ENCODE measurements at regions not wholly inside any gene's neighbourhood (a gene's known extent, or its start where the extent isn't known, plus 50 kb on each side); places are given as distances from the start of the nearest gene placed in this dataset.

DNA sequence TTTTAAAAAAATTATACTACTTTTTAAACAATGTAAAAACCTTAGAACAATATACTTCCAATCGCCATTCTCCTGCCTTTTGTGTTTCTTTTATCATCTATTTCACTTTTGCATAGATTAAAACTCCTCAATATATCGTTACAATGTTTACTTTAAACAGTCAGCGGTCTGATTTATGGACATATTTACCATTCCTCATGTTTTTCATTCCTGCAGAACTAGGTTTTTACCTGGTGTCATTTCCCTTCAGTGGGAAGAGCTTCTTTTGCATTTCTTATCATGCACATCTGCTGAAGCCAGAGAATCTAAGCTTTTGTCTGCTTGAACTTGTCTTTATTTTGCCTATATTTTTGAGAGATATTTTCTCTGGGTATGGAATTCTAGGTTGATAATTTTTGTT is 277.4 kb upstream of the PLXNA2 start:
- Mint-ChIP-seq H3K4me1 (ENCODE audit: low read depth, unreplicated experiment) (peaks cover 4% of the 10 kb centered on the region), H3K9me3 (ENCODE audit: unreplicated experiment) (peaks cover 3% of the 10 kb centered on the region), H3K27ac (ENCODE audit: unreplicated experiment) (no peak overlapping the region), H3K36me3 (ENCODE audit: low read depth, unreplicated experiment) (peaks cover 2% of the 10 kb centered on the region), H3K4me3 (ENCODE audit: unreplicated experiment) (no peak overlapping the region), H3K27me3 (ENCODE audit: low read depth, unreplicated experiment) (no peaks in the 10 kb centered on the region)
- no peak overlapping the region for H3K4me3 ChIP-seq (ENCODE audit: insufficient read depth, low read depth, low read length)
- H3K9me3 ChIP-seq (ENCODE audit: insufficient read depth, low read depth, low read length): no peaks in the 10 kb centered on the region
- TF ChIP-seq EZH2 (IDR thresholded peaks at IDR 0.05; ENCODE audit: insufficient read depth, low read length): no peak
- TF ChIP-seq, protein P1, sequence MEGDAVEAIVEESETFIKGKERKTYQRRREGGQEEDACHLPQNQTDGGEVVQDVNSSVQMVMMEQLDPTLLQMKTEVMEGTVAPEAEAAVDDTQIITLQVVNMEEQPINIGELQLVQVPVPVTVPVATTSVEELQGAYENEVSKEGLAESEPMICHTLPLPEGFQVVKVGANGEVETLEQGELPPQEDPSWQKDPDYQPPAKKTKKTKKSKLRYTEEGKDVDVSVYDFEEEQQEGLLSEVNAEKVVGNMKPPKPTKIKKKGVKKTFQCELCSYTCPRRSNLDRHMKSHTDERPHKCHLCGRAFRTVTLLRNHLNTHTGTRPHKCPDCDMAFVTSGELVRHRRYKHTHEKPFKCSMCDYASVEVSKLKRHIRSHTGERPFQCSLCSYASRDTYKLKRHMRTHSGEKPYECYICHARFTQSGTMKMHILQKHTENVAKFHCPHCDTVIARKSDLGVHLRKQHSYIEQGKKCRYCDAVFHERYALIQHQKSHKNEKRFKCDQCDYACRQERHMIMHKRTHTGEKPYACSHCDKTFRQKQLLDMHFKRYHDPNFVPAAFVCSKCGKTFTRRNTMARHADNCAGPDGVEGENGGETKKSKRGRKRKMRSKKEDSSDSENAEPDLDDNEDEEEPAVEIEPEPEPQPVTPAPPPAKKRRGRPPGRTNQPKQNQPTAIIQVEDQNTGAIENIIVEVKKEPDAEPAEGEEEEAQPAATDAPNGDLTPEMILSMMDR (IDR thresholded peaks at IDR 0.05; ENCODE audit: insufficient read depth, low read depth, low read length): no peak
- H3K9ac ChIP-seq (ENCODE audit: low read length): no peak overlapping the region
- H3K79me2 ChIP-seq (ENCODE audit: insufficient read depth, low read length): no peaks in the 10 kb centered on the region
- no peak overlapping the region for H3K4me2 ChIP-seq (ENCODE audit: low read length)
- no peaks in the 10 kb centered on the region for H3K36me3 ChIP-seq (ENCODE audit: insufficient read depth, low read length)
- H3K27me3 ChIP-seq (ENCODE audit: insufficient read depth, low read length): no peaks in the 10 kb centered on the region
- DNase-seq (ENCODE audit: low read depth) (no peak), FAIRE-seq (no peak)
- H4K20me1 ChIP-seq (ENCODE audit: insufficient read depth, low read length): no peaks in the 10 kb centered on the region
- H2AFZ ChIP-seq (ENCODE audit: low read depth, low read length): no peak overlapping the region
- H3K27ac ChIP-seq (ENCODE audit: low read depth, low read length): no peak overlapping the region
- H3K4me1 ChIP-seq (ENCODE audit: insufficient read depth, low read length): no peaks in the 10 kb centered on the region

GRCh38 chr1:208523007-208523406 is 278.8 kb upstream of the PLXNA2 start:
- no peak overlapping the region for H3K9ac ChIP-seq (ENCODE audit: low read length)
- Mint-ChIP-seq H3K27me3 (ENCODE audit: low read depth, unreplicated experiment) (peaks cover under 1% of the 10 kb centered on the region), H3K9me3 (ENCODE audit: unreplicated experiment) (no peaks in the 10 kb centered on the region), H3K27ac (ENCODE audit: unreplicated experiment) (no peak overlapping the region), H3K4me3 (ENCODE audit: unreplicated experiment) (no peak overlapping the region), H3K4me1 (ENCODE audit: low read depth, unreplicated experiment) (peaks cover 4% of the 10 kb centered on the region), H3K36me3 (ENCODE audit: low read depth, unreplicated experiment) (no peaks in the 10 kb centered on the region)
- H3K79me2 ChIP-seq (ENCODE audit: insufficient read depth, low read length): no peaks in the 10 kb centered on the region
- H4K20me1 ChIP-seq (ENCODE audit: insufficient read depth, low read length): no peaks in the 10 kb centered on the region
- no peak overlapping the region for H3K4me3 ChIP-seq (ENCODE audit: insufficient read depth, low read depth, low read length)
- no peaks in the 10 kb centered on the region for H3K9me3 ChIP-seq (ENCODE audit: insufficient read depth, low read depth, low read length)
- H3K36me3 ChIP-seq (ENCODE audit: insufficient read depth, low read length): no peaks in the 10 kb centered on the region
- no peaks in the 10 kb centered on the region for H3K27me3 ChIP-seq (ENCODE audit: insufficient read depth, low read length)
- H2AFZ ChIP-seq (ENCODE audit: low read depth, low read length): no peak overlapping the region
- TF ChIP-seq, protein P1 (IDR thresholded peaks at IDR 0.05; ENCODE audit: insufficient read depth, low read depth, low read length): no peak
- TF ChIP-seq EZH2 (IDR thresholded peaks at IDR 0.05; ENCODE audit: insufficient read depth, low read length): no peak
- H3K4me2 ChIP-seq (ENCODE audit: low read length): no peak overlapping the region
- FAIRE-seq (no peak), DNase-seq (ENCODE audit: low read depth) (no peak)
- no peaks in the 10 kb centered on the region for H3K4me1 ChIP-seq (ENCODE audit: insufficient read depth, low read length)
- no peak overlapping the region for H3K27ac ChIP-seq (ENCODE audit: low read depth, low read length)

DNA sequence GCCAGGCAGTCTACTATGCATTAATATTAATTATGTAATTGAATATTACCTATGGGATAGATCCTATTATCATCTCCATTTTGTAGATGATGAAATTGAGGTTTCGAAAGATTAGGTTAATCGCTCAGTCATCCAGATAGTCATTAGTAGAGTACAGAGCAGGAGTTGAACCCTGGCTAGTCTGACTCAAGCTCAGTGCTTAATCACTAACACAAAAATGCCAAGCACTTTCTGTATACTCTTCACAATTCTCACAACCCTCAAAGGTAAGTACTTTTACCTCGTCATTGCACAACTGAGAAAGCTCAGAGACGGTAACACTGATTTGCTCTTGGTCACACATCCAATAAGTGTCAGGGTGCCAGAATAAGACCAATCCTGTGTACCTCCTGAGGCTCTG is 280.2 kb upstream of the PLXNA2 start:
- no peaks in the 10 kb centered on the region for H3K4me1 ChIP-seq (ENCODE audit: insufficient read depth, low read length)
- no peaks in the 10 kb centered on the region for H3K9me3 Mint-ChIP-seq (ENCODE audit: unreplicated experiment)
- FAIRE-seq: no peak
- no peaks in the 10 kb centered on the region for H3K27me3 ChIP-seq (ENCODE audit: insufficient read depth, low read length)
- H3K36me3 Mint-ChIP-seq (ENCODE audit: low read depth, unreplicated experiment): no peaks in the 10 kb centered on the region
- no peaks in the 10 kb centered on the region for H3K36me3 ChIP-seq (ENCODE audit: insufficient read depth, low read length)
- no peak overlapping the region for H2AFZ ChIP-seq (ENCODE audit: low read depth, low read length)
- H3K27me3 Mint-ChIP-seq (ENCODE audit: low read depth, unreplicated experiment): peaks cover 12% of the 10 kb centered on the region
- H4K20me1 ChIP-seq (ENCODE audit: insufficient read depth, low read length): no peaks in the 10 kb centered on the region
- H3K27ac Mint-ChIP-seq (ENCODE audit: unreplicated experiment): no peak overlapping the region
- H3K4me1 Mint-ChIP-seq (ENCODE audit: low read depth, unreplicated experiment): peaks cover 4% of the 10 kb centered on the region
- no peak for TF ChIP-seq EZH2 (IDR thresholded peaks at IDR 0.05; ENCODE audit: insufficient read depth, low read length)
- TF ChIP-seq, protein P1 (IDR thresholded peaks at IDR 0.05; ENCODE audit: insufficient read depth, low read depth, low read length): no peak
- no peaks in the 10 kb centered on the region for H3K79me2 ChIP-seq (ENCODE audit: insufficient read depth, low read length)
- H3K4me3 Mint-ChIP-seq (ENCODE audit: unreplicated experiment): no peak overlapping the region
- no peak for DNase-seq (ENCODE audit: low read depth)
- no peak overlapping the region for H3K27ac ChIP-seq (ENCODE audit: low read depth, low read length)
- no peak overlapping the region for H3K4me3 ChIP-seq (ENCODE audit: insufficient read depth, low read depth, low read length)
- no peaks in the 10 kb centered on the region for H3K9me3 ChIP-seq (ENCODE audit: insufficient read depth, low read depth, low read length)
- H3K9ac ChIP-seq (ENCODE audit: low read length): no peak overlapping the region
- H3K4me2 ChIP-seq (ENCODE audit: low read length): no peak overlapping the region
